Bronchial epithelial cell (primary cell): ENCODE measurements at regions not wholly inside any gene's neighbourhood (a gene's known extent, or its start where the extent isn't known, plus 50 kb on each side); places are given as distances from the start of the nearest gene placed in this dataset.
A peak's percentile ranks its signal among the peaks of the same experiment; 100 is the strongest.

Experiments
- DNase-seq: peaks from one replicate; pipeline ENCODE4 v3.0.0-alpha.2; 2010; ENCODE audit warnings: low read depth
- FAIRE-seq: peaks from 2 replicates; lab custom pipeline; 2011; peaks lifted over from hg19 to GRCh38; lab: Jason Lieb, UNC
- H3K27me3 ChIP-seq: 2 replicates; pipeline ENCODE4 v1.5.1; 2011; ENCODE audit warnings: low read length; ENCODE audit not compliant: control insufficient read depth, insufficient read depth
- H3K36me3 ChIP-seq: 2 replicates; pipeline ENCODE4 v1.5.1; 2011; ENCODE audit warnings: low read length; ENCODE audit not compliant: control insufficient read depth, insufficient read depth
- H3K4me3 ChIP-seq: 2 replicates; pipeline ENCODE4 v1.5.1; 2011; ENCODE audit warnings: mild to moderate bottlenecking, low read depth, low read length, control low read depth
- CTCF ChIP-seq: IDR thresholded peaks from 2 replicates; pipeline ENCODE4 v1.5.1; 2011; ENCODE audit warnings: mild to moderate bottlenecking, moderate library complexity, low read length, control low read depth, inconsistent platforms; ENCODE audit not compliant: insufficient read depth, severe bottlenecking

GRCh38 chr6:9851006-9851405, 563.9 kb downstream of the TFAP2A start:
- H3K4me3 ChIP-seq: no peak overlapping the region
- H3K27me3 ChIP-seq: no peaks in the 10 kb centered on the region
- no peak for TF ChIP-seq CTCF
- no peak for DNase-seq
- no peak for FAIRE-seq
- H3K36me3 ChIP-seq: no peaks in the 10 kb centered on the region

DNA sequence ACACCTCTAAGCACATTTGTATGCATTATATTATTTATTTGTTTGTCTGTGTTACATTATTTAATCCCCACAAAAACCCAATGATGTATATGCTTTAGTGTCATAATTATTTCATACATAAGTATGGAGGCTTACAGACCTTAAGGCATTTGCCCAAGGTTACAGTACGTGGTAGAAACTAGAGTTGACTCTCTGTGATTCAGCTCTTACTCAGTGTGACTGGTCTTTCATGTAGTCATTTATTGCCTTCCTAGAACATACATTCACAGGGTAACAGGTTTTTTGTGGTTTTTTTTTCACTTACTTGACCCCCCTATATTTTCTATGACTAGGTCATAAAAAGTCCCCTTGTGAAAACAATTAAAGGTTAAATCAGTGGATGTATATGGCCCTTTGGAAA, 566.8 kb downstream of the TFAP2A start:
- TF ChIP-seq CTCF: no peak
- FAIRE-seq: no peak
- Histone ChIP-seq H3K27me3 (no peaks in the 10 kb centered on the region), H3K36me3 (no peaks in the 10 kb centered on the region), H3K4me3 (no peak overlapping the region)
- peak; percentile 95 for DNase-seq

DNA sequence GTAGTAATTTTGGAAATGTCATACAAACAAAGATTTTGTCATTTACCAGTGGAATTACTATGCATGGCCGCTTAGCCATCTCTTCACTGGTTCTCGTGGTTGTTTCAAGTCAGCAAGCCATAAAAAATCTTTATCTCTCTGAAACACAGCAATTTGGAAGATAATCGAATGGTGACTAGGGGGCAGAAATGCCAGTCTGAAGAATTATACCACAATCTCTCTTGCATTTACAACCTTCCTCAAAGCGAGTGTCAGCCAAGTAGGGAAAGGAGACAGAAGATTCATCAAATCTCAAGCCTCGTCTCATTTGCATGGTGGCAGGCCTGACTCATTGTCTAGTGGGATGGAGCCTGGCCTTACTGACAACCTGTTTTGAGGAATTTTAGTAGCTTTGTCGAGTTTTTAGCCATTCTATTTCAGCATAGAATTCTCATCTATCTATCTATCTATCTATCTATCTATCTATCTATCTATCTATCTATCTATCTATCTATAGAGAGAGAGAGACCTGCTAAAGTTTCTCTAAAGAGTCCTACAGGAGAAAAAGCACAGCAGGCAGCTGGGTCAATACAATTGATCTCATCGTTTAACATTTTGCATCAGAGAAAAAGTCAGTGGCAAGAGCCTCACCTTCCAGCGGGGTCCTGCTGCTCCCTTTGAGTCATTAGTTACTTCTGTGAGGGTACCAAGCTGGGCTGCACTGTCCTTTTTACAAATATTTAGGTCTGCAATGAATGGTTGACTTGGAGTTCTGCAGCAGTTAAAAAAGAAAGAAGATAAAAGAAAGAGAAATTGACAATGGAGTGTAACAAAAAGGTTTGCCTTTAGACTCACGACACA, 572.8 kb downstream of the TFAP2A start:
- Histone ChIP-seq H3K36me3 (no peaks in the 10 kb centered on the region), H3K4me3 (no peak overlapping the region), H3K27me3 (peaks cover 2% of the 10 kb centered on the region)
- FAIRE-seq (no peak), DNase-seq (no peak)
- TF ChIP-seq CTCF: no peak

GRCh38 chr6:9834233-9834632, 580.6 kb downstream of the TFAP2A start:
- DNase-seq (no peak), FAIRE-seq (no peak)
- Histone ChIP-seq H3K36me3 (no peaks in the 10 kb centered on the region), H3K4me3 (no peak overlapping the region), H3K27me3 (no peaks in the 10 kb centered on the region)
- no peak for TF ChIP-seq CTCF

DNA sequence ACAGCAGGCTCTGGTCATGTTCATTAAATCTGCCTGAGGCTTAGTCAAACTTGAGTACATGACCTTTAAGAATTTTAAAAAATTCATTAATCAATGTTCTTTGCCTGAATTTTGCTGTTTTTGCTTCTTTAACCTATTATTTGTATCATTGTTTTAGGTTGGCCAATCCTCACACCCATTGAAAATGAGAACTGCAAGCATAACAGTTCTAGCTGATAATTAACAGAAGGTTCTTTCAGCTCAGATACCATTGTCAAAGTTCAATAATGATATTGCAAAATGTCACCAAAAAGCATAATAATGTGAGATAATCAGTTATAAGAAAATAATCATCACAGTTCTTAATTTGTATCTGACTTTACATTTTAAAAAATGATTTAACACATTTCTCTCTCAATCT, 583.1 kb downstream of the TFAP2A start:
- Histone ChIP-seq H3K4me3 (no peak overlapping the region), H3K36me3 (no peaks in the 10 kb centered on the region), H3K27me3 (no peaks in the 10 kb centered on the region)
- TF ChIP-seq CTCF: no peak
- DNase-seq (no peak), FAIRE-seq (no peak)

- Histone ChIP-seq H3K27me3 (no peaks in the 10 kb centered on the region), H3K4me3 (no peak overlapping the region), H3K36me3 (no peaks in the 10 kb centered on the region)
- DNase-seq (no peak), FAIRE-seq (no peak)
- TF ChIP-seq CTCF: no peak
These were observed 584.1 kb downstream of the TFAP2A start for GRCh38 chr6:9830808-9831207.
